WTC11 (cell line): ENCODE measurements at regions not wholly inside any gene's neighbourhood (a gene's known extent, or its start where the extent isn't known, plus 50 kb on each side); places are given as distances from the start of the nearest gene placed in this dataset.

Experiments used
- ATF1 ChIP-seq: sonication (generic); formaldehyde crosslinking; IDR thresholded peaks from 2 replicates; pipeline ENCODE4 v1.8.1; 2023; ENCODE audit warnings: mild to moderate bottlenecking, moderate library complexity, missing genetic modification reagents
- CBFB ChIP-seq: sonication (generic); formaldehyde crosslinking; IDR thresholded peaks from 2 replicates; pipeline ENCODE4 v1.8.1; 2022; ENCODE audit warnings: mild to moderate bottlenecking, low read depth, missing genetic modification reagents
- CREB1 ChIP-seq: sonication (generic); formaldehyde crosslinking; IDR thresholded peaks from 2 replicates; pipeline ENCODE4 v1.8.0; 2023; ENCODE audit warnings: mild to moderate bottlenecking, missing genetic modification reagents
- CREM ChIP-seq: sonication (generic); formaldehyde crosslinking; IDR thresholded peaks from 2 replicates; pipeline ENCODE4 v1.8.1; 2022; ENCODE audit warnings: mild to moderate bottlenecking, missing genetic modification reagents, moderate library complexity
- CTCF ChIP-seq: fragments of 200-600 bp; IDR thresholded peaks from 2 replicates; pipeline ENCODE4 v1.8.0; 2022; ENCODE audit warnings: antibody characterized with exemption
- NFYB ChIP-seq: sonication (generic); formaldehyde crosslinking; conservative IDR thresholded peaks from 2 replicates; pipeline ENCODE4 v1.8.0; 2022; ENCODE audit warnings: low read depth, missing genetic modification reagents
- SMAD3 ChIP-seq: sonication (generic); formaldehyde crosslinking; IDR thresholded peaks from 2 replicates; pipeline ENCODE4 v1.8.0; 2022; ENCODE audit warnings: missing genetic modification reagents, mild to moderate bottlenecking, borderline replicate concordance
- TEAD1 ChIP-seq: sonication (generic); formaldehyde crosslinking; IDR thresholded peaks from 2 replicates; pipeline ENCODE4 v1.8.0; 2022; ENCODE audit warnings: mild to moderate bottlenecking, missing genetic modification reagents
- USF2 ChIP-seq: sonication (generic); formaldehyde crosslinking; IDR thresholded peaks from 2 replicates; pipeline ENCODE4 v1.8.1; 2023; ENCODE audit warnings: mild to moderate bottlenecking, missing genetic modification reagents, moderate library complexity
- ZNF512 ChIP-seq: sonication (generic); formaldehyde crosslinking; IDR thresholded peaks from 2 replicates; pipeline ENCODE4 v1.8.1; 2022; ENCODE audit warnings: missing genetic modification reagents, borderline replicate concordance
- TF ChIP-seq, protein P1 (sequence below): sonication (generic); formaldehyde crosslinking; IDR thresholded peaks from 2 replicates; pipeline ENCODE4 v1.8.0; 2022; ENCODE audit warnings: mild to moderate bottlenecking, missing genetic modification reagents

DNA sequence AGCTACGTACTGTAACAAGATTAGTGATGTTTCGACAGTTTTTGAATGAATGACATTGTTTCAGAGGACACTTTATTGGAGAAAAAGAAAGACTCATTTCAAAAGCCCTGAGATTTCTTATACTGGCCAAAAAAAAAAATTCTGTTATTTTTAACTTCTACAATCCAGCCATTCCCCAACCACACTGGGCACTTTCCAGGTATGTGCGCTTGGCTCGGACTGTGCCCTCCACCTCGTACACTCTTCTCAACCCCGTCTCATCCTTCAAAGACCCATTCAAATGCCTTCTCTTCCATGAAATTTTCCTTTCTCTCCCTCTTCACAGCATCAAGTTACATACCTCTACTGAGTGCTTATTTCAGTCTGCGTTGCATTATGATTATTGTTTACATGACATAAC is 328.5 kb upstream of the SOX2 start:
- TF ChIP-seq CTCF, result no peak
- TF ChIP-seq TEAD1 (CRISPR knock-in tag), result no peak
- TF ChIP-seq ZNF512, result no peak
- no peak for TF ChIP-seq CBFB (CRISPR knock-in tag)
- TF ChIP-seq USF2 (CRISPR knock-in tag), result no peak
- TF ChIP-seq, protein P1, sequence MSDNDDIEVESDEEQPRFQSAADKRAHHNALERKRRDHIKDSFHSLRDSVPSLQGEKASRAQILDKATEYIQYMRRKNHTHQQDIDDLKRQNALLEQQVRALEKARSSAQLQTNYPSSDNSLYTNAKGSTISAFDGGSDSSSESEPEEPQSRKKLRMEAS (CRISPR knock-in tag), result no peak
- TF ChIP-seq ATF1 (CRISPR knock-in tag), result no peak
- no peak for TF ChIP-seq NFYB (CRISPR knock-in tag)
- no peak for TF ChIP-seq CREM (CRISPR knock-in tag)
- TF ChIP-seq CREB1, result no peak
- TF ChIP-seq SMAD3 (CRISPR knock-in tag), result no peak
